Mammary epithelial cell (primary cell): ENCODE measurements at regions not wholly inside any gene's neighbourhood (a gene's known extent, or its start where the extent isn't known, plus 50 kb on each side); places are given as distances from the start of the nearest gene placed in this dataset.

ENCODE experiments used
- EZH2 ChIP-seq: IDR thresholded peaks from 2 replicates; pipeline ENCODE4 v1.6.1; 2012; ENCODE audit warnings: low read length, inconsistent platforms, borderline replicate concordance
- TF ChIP-seq, protein P1 (sequence below), 2 donors: IDR thresholded peaks in 1 of 2; conservative IDR thresholded peaks in 1 of 2; 2 replicates each; pipeline ENCODE4 v1.5.1; 2011 to 2012; ENCODE audit warnings: inconsistent platforms in 2 of 2, low read length in 2 of 2, mild to moderate bottlenecking in 2 of 2, control low read depth in 1 of 2, low read depth in 1 of 2; ENCODE audit not compliant: insufficient read depth in 1 of 2; ENCODE audit errors: extremely low read depth in 1 of 2

DNA sequence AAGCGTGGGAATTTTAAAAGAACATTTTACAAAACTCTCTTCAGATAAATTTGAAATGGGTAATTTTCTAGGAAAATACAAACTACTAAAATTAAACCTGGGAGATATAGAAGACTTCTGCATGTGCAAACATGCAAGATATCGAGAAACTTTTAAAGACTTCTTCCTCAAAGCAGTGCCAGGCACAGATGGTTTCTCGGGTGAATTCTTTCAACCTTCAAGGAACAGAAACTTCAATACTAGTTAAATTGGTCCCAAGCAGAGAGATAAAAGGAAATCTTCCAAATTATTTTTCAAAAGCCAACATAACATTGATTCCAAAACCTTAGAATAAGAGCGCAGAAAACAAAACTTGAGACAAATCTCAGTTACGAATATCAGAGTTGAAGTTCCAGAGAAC is 732.7 kb downstream of the PDCD6IP start:
- TF ChIP-seq, protein P1, sequence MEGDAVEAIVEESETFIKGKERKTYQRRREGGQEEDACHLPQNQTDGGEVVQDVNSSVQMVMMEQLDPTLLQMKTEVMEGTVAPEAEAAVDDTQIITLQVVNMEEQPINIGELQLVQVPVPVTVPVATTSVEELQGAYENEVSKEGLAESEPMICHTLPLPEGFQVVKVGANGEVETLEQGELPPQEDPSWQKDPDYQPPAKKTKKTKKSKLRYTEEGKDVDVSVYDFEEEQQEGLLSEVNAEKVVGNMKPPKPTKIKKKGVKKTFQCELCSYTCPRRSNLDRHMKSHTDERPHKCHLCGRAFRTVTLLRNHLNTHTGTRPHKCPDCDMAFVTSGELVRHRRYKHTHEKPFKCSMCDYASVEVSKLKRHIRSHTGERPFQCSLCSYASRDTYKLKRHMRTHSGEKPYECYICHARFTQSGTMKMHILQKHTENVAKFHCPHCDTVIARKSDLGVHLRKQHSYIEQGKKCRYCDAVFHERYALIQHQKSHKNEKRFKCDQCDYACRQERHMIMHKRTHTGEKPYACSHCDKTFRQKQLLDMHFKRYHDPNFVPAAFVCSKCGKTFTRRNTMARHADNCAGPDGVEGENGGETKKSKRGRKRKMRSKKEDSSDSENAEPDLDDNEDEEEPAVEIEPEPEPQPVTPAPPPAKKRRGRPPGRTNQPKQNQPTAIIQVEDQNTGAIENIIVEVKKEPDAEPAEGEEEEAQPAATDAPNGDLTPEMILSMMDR (conservative IDR thresholded peaks at IDR 0.05 in 1 of 2, IDR thresholded peaks at IDR 0.05 in 1 of 2; ENCODE audit: extremely low read depth in 1 of 2, insufficient read depth in 1 of 2, low read depth in 1 of 2, low read length in 2 of 2), result no peak
- TF ChIP-seq EZH2, result no peak
